ENCODE measurements at regions not wholly inside any gene's neighbourhood (a gene's known extent, or its start where the extent isn't known, plus 50 kb on each side); places are given as distances from the start of the nearest gene placed in this dataset.

DNA sequence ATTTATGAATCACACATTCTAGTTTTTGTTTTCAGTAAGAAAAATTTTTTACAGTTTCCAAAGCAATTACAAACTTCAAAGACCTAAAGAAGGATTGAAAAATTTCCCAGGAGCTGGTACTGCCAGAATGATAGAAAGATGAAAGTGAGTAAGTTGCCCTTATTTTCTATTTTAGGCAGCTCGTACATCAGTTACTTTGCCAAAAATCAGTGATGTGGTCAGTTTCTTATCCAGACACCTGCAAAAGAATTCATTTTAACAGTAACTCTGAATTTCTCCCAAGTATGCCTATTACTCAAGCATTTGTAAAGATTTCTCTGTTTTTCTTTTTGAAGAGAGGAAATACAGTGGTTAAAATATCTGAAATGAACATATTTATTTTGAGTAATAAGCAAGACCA, 976.3 kb upstream of the RAG2 start:
- no peaks in the 10 kb centered on the region for H3K4me1 ChIP-seq
- no peak overlapping the region for H3K27ac ChIP-seq
- no peaks in the 10 kb centered on the region for H3K27me3 ChIP-seq
- H3K4me3 ChIP-seq = no peak overlapping the region
- ATAC-seq (no peak), DNase-seq (no peak)
- intact Hi-C loops (cut with DNase I) = no loop called here
- peaks cover 0 to 9% of the 10 kb centered on the region in 2 donors for H3K9me3 ChIP-seq
- no peaks in the 10 kb centered on the region for H3K36me3 ChIP-seq
- no peak for TF ChIP-seq CTCF (IDR thresholded peaks at IDR 0.05)

DNA sequence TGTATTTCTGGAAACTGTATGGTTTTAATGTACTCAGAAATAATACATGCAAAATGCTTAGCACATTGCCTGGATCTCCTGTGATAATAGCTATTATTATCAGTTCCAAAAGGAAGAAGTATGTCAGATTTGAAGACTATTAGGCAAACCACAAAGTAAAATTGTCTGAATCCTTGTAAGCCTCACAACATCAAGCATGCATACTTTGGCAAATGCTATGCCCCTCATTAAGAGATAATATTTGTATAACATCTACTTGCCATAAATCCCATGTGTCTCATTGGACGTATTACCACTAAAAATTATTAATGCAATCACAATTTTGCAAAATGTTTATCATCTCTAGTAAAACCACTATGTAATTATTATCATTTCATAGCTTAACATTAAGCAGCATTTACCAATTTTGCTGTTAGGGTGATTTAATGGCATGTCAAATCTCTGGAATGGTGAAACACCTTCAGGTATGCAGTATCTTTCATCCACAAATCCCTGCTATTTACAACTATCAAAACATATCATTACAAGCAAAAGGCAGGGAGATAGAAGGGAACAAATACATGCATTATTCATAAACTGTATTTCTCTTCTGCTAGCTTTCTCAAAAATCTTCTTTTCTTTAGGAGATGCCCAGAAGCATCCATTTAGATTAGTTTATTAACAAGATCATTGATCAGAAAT, 974.6 kb upstream of the RAG2 start:
- Histone ChIP-seq H3K27me3 (no peaks in the 10 kb centered on the region), H3K36me3 (no peaks in the 10 kb centered on the region), H3K27ac (no peak overlapping the region), H3K4me1 (no peaks in the 10 kb centered on the region), H3K9me3 (peaks cover 0 to 4% of the 10 kb centered on the region in 2 donors), H3K4me3 (no peak overlapping the region)
- DNase-seq = no peak
- no peak for ATAC-seq
- intact Hi-C loops (cut with DNase I) = no loop called here
- no peak for TF ChIP-seq CTCF (IDR thresholded peaks at IDR 0.05)

- intact Hi-C loops (cut with DNase I) = no loop called here
- Histone ChIP-seq H3K27me3 (no peaks in the 10 kb centered on the region), H3K9me3 (no peaks in the 10 kb centered on the region), H3K4me1 (no peaks in the 10 kb centered on the region), H3K36me3 (no peaks in the 10 kb centered on the region), H3K27ac (no peak overlapping the region), H3K4me3 (no peak overlapping the region)
- TF ChIP-seq CTCF (IDR thresholded peaks at IDR 0.05) = no peak
- ATAC-seq (no peak), DNase-seq (no peak)
Measured at GRCh38 chr11:37571246-37571645, 973.2 kb upstream of the RAG2 start.

GRCh38 chr11:37560991-37561390, 963.0 kb upstream of the RAG2 start:
- Histone ChIP-seq H3K4me1 (no peaks in the 10 kb centered on the region), H3K27ac (no peak overlapping the region), H3K27me3 (no peaks in the 10 kb centered on the region), H3K4me3 (no peak overlapping the region), H3K36me3 (no peaks in the 10 kb centered on the region), H3K9me3 (no peaks in the 10 kb centered on the region)
- DNase-seq (no peak), ATAC-seq (no peak)
- TF ChIP-seq CTCF (IDR thresholded peaks at IDR 0.05) = no peak
- intact Hi-C loops (cut with DNase I) = no loop called here

DNA sequence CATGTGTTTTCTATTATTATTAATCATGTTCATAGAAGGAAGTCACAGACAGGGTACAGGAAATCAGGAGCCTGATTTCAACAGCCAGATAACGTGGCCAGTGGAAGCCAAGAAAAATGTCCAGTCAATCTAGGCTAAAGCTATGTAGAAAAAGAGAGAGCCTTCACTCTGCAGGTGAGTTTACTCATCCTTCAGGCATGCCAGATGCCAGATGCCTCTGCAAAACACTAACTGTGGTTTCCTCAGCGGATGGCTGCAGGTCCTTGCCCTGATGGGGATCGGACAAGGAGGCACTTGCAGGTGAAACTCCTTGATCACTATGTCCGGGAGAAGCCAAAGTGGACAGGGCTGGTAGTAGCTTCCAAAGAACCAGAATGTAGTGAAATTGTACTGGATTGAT, 962.3 kb upstream of the RAG2 start:
- H3K4me3 ChIP-seq = no peak overlapping the region
- H3K4me1 ChIP-seq = no peaks in the 10 kb centered on the region
- no peaks in the 10 kb centered on the region for H3K27me3 ChIP-seq
- H3K27ac ChIP-seq = no peak overlapping the region
- H3K36me3 ChIP-seq = no peaks in the 10 kb centered on the region
- no peak for ATAC-seq
- TF ChIP-seq CTCF (IDR thresholded peaks at IDR 0.05) = no peak
- no peaks in the 10 kb centered on the region for H3K9me3 ChIP-seq
- intact Hi-C loops (cut with DNase I) = no loop called here
- no peak for DNase-seq
